ENCODE measurements at regions not wholly inside any gene's neighbourhood (a gene's known extent, or its start where the extent isn't known, plus 50 kb on each side); places are given as distances from the start of the nearest gene placed in this dataset.
A peak's percentile ranks its signal among the peaks of the same experiment; 100 is the strongest.
"Not testable (repeated sequence)": the region's sequence is repeated elsewhere in the genome, so short reads cannot be mapped to it uniquely, and the experiment has no call there.

DNA sequence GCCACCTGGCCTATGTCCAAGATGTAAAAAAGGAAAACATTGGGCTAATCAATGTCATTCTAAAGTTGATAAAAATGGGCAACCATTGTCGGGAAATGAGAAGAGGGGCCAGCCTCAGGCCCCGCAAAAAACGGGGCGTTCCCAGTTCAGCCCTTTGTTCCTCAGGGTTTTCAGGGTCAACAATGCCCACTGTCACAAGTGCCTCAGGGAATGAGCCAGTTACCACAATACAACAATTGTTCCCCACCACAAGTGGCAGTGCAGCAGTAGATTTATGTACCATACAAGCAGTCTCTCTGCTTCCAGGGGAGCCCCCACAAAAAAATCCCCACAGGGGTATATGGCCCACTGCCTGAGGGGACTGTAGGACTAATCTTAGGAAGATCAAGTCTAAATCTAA, 112.5 kb downstream of the ZNF486 start:
- H3K9me3 ChIP-seq (ENCODE audit: low read length), result no peaks in the 10 kb centered on the region
- H3K36me3 ChIP-seq (ENCODE audit: insufficient read depth, low read length), result no peaks in the 10 kb centered on the region
- no peaks in the 10 kb centered on the region for H3K9me2 ChIP-seq (ENCODE audit: low read depth, low read length)
- no peak overlapping the region for H3K4me2 ChIP-seq (ENCODE audit: low read length)
- no peaks in the 10 kb centered on the region for H3F3A ChIP-seq (ENCODE audit: insufficient read depth, low read length)
- H2AFZ ChIP-seq (ENCODE audit: low read length), result no peak overlapping the region
- H3K27me3 ChIP-seq (ENCODE audit: insufficient read depth, low read length), result no peaks in the 10 kb centered on the region
- no peaks in the 10 kb centered on the region for H4K20me1 ChIP-seq (ENCODE audit: insufficient read depth, low read length)
- TF ChIP-seq, protein P1, sequence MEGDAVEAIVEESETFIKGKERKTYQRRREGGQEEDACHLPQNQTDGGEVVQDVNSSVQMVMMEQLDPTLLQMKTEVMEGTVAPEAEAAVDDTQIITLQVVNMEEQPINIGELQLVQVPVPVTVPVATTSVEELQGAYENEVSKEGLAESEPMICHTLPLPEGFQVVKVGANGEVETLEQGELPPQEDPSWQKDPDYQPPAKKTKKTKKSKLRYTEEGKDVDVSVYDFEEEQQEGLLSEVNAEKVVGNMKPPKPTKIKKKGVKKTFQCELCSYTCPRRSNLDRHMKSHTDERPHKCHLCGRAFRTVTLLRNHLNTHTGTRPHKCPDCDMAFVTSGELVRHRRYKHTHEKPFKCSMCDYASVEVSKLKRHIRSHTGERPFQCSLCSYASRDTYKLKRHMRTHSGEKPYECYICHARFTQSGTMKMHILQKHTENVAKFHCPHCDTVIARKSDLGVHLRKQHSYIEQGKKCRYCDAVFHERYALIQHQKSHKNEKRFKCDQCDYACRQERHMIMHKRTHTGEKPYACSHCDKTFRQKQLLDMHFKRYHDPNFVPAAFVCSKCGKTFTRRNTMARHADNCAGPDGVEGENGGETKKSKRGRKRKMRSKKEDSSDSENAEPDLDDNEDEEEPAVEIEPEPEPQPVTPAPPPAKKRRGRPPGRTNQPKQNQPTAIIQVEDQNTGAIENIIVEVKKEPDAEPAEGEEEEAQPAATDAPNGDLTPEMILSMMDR (IDR thresholded peaks at IDR 0.05; ENCODE audit: low read length), result no peak
- no peak for TF ChIP-seq EZH2 (IDR thresholded peaks at IDR 0.05; ENCODE audit: borderline replicate concordance, low read length)
- H3K4me1 ChIP-seq (ENCODE audit: insufficient read depth, low read length, severe bottlenecking), result peaks cover 18% of the 10 kb centered on the region
- no peak overlapping the region for H3K27ac ChIP-seq (ENCODE audit: low read depth, low read length, poor library complexity, severe bottlenecking)
- H3K4me3 ChIP-seq (ENCODE audit: low read depth, low read length, poor library complexity, severe bottlenecking), result no peak overlapping the region
- no peaks in the 10 kb centered on the region for H3K79me2 ChIP-seq (ENCODE audit: insufficient read depth, low read length)
- no peak overlapping the region for H3K9ac ChIP-seq (ENCODE audit: low read length)

DNA sequence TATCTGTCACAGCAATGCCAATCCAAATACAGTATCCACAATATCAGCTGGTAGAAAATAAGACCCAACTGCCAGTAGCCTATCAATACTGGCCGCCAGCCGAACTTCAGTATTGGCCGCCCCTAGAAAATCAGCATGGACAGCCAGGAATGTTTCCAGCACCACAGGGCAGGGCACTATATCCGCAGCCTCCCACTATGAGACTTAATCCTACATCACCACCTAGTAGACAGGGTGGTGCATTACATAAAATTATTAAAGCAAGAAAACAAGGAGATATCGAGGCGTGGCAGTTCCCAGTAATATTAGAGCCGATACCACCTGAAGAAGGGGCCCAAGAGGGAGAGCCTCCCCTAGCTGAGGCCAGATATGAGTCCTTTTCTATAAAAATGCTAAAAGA, 111.3 kb downstream of the ZNF486 start:
- H3K4me2 ChIP-seq (ENCODE audit: low read length), result no peak overlapping the region
- no peak for TF ChIP-seq EZH2 (IDR thresholded peaks at IDR 0.05; ENCODE audit: borderline replicate concordance, low read length)
- TF ChIP-seq, protein P1 (IDR thresholded peaks at IDR 0.05; ENCODE audit: low read length), result no peak
- H4K20me1 ChIP-seq (ENCODE audit: insufficient read depth, low read length), result no peaks in the 10 kb centered on the region
- H3K9me3 ChIP-seq (ENCODE audit: low read length), result no peaks in the 10 kb centered on the region
- no peak overlapping the region for H3K9ac ChIP-seq (ENCODE audit: low read length)
- no peak overlapping the region for H3K4me3 ChIP-seq (ENCODE audit: low read depth, low read length, poor library complexity, severe bottlenecking)
- no peaks in the 10 kb centered on the region for H3K9me2 ChIP-seq (ENCODE audit: low read depth, low read length)
- H3F3A ChIP-seq (ENCODE audit: insufficient read depth, low read length), result no peaks in the 10 kb centered on the region
- H2AFZ ChIP-seq (ENCODE audit: low read length), result no peak overlapping the region
- H3K79me2 ChIP-seq (ENCODE audit: insufficient read depth, low read length), result no peaks in the 10 kb centered on the region
- H3K4me1 ChIP-seq (ENCODE audit: insufficient read depth, low read length, severe bottlenecking), result peaks cover 30% of the 10 kb centered on the region
- no peaks in the 10 kb centered on the region for H3K36me3 ChIP-seq (ENCODE audit: insufficient read depth, low read length)
- no peak overlapping the region for H3K27ac ChIP-seq (ENCODE audit: low read depth, low read length, poor library complexity, severe bottlenecking)
- H3K27me3 ChIP-seq (ENCODE audit: insufficient read depth, low read length), result no peaks in the 10 kb centered on the region

DNA sequence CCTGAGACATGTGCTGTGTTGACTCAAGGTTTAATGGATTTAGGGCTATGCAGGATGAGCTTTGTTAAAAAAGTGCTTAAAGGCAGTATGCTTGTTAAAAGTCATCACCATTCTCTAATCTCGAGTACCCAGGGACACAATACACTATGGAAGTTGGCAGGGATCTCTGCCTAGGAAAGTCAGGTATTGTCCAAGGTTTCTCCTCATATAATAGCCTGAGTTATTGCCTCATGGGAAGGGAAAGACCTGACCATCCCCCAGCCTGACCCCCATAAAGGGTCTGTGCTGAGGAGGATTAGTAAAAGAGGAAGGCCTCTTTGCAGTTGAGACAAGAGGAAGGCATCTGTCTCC, 109.7 kb downstream of the ZNF486 start:
- not testable (repeated sequence) for H2AFZ ChIP-seq (ENCODE audit: low read length); H3K27me3 ChIP-seq (ENCODE audit: insufficient read depth, low read length); H3K79me2 ChIP-seq (ENCODE audit: insufficient read depth, low read length); H3K4me2 ChIP-seq (ENCODE audit: low read length); H3K4me3 ChIP-seq (ENCODE audit: low read depth, low read length, poor library complexity, severe bottlenecking); H3K27ac ChIP-seq (ENCODE audit: low read depth, low read length, poor library complexity, severe bottlenecking); H3K9me3 ChIP-seq (ENCODE audit: low read length); H3F3A ChIP-seq (ENCODE audit: insufficient read depth, low read length); H3K9ac ChIP-seq (ENCODE audit: low read length); H3K36me3 ChIP-seq (ENCODE audit: insufficient read depth, low read length); H3K9me2 ChIP-seq (ENCODE audit: low read depth, low read length); H4K20me1 ChIP-seq (ENCODE audit: insufficient read depth, low read length)
- H3K4me1 ChIP-seq (ENCODE audit: insufficient read depth, low read length, severe bottlenecking), result peaks cover 46% of the 10 kb centered on the region

DNA sequence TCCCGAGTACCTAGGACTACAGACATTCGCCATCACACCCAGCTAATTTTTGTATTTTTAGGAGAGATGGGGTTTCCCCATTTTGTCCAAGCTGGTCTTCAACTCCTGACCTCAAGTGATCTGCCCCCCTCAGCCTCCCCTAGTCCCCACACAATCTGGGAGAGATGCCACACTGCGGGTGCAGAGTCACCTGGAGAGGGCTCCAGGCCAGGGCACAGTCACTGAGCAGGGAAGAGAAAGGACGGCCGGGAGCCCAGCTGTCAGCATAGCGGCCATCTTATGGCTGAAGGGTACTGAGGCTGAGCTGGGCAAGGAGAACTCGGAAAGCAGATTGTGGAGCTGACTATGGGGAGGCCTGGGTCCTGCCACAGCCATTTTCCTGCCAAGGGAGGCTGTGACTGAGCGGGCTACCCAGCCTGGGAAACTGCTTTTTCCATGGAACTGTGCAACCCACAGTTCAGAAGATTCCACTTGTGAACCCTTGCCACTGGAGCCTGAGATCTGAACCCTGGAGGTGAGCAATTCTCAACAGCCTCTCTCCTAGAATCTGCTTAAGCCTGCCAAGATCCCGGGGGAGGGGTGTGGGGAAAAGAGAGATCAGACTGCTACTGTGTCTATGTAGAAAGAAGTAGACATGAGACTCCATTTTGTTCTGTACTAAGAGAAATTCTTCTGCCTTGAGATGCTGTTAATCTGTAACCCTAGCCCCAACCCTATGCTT, 109.2 kb downstream of the ZNF486 start:
- peaks cover 51% of the 10 kb centered on the region for H3K4me1 ChIP-seq (ENCODE audit: insufficient read depth, low read length, severe bottlenecking)
- no peaks in the 10 kb centered on the region for H3F3A ChIP-seq (ENCODE audit: insufficient read depth, low read length)
- no peak overlapping the region for H3K9ac ChIP-seq (ENCODE audit: low read length)
- H3K9me3 ChIP-seq (ENCODE audit: low read length), result no peaks in the 10 kb centered on the region
- no peak overlapping the region for H3K4me3 ChIP-seq (ENCODE audit: low read depth, low read length, poor library complexity, severe bottlenecking)
- no peaks in the 10 kb centered on the region for H3K27me3 ChIP-seq (ENCODE audit: insufficient read depth, low read length)
- TF ChIP-seq, protein P1 (IDR thresholded peaks at IDR 0.05; ENCODE audit: low read length), result no peak
- no peak for TF ChIP-seq EZH2 (IDR thresholded peaks at IDR 0.05; ENCODE audit: borderline replicate concordance, low read length)
- H3K9me2 ChIP-seq (ENCODE audit: low read depth, low read length), result no peaks in the 10 kb centered on the region
- no peak overlapping the region for H2AFZ ChIP-seq (ENCODE audit: low read length)
- H3K4me2 ChIP-seq (ENCODE audit: low read length), result no peak overlapping the region
- no peaks in the 10 kb centered on the region for H3K79me2 ChIP-seq (ENCODE audit: insufficient read depth, low read length)
- H4K20me1 ChIP-seq (ENCODE audit: insufficient read depth, low read length), result no peaks in the 10 kb centered on the region
- peak overlapping the region; percentile 94 for H3K27ac ChIP-seq (ENCODE audit: low read depth, low read length, poor library complexity, severe bottlenecking)
- H3K36me3 ChIP-seq (ENCODE audit: insufficient read depth, low read length), result no peaks in the 10 kb centered on the region
